Aorta (tissue), 5 donors: ENCODE measurements at regions not wholly inside any gene's neighbourhood (a gene's known extent, or its start where the extent isn't known, plus 50 kb on each side); places are given as distances from the start of the nearest gene placed in this dataset.

Experiments
- ATAC-seq: fragments of 200-7000 bp; cut with Tn5 transposase; one replicate; pipeline ENCODE4 v1.9.1; 2022; ENCODE audit warnings: moderate library complexity; ENCODE audit not compliant: low FRiP score
- DNase-seq, 2 donors: peaks; one replicate each; pipeline ENCODE4 v3.0.0-alpha.2; 2020
- H3K27ac ChIP-seq, 2 donors: one replicate each; pipeline ENCODE4 v1.5.1; 2013; ENCODE audit warnings: low read length in 2 of 2, mild to moderate bottlenecking in 2 of 2, moderate library complexity in 2 of 2, control low read depth in 1 of 2, inconsistent platforms in 1 of 2, low read depth in 1 of 2
- H3K27me3 ChIP-seq, 2 donors: one replicate each; pipeline ENCODE4 v1.6.1; 2013; ENCODE audit warnings: control low read depth in 1 of 2, low read length in 1 of 2, mild to moderate bottlenecking in 1 of 2, moderate library complexity in 1 of 2; ENCODE audit not compliant: insufficient read depth in 2 of 2, control insufficient read depth in 1 of 2
- H3K36me3 ChIP-seq, 2 donors: one replicate each; pipeline ENCODE4 v1.6.1; 2013; ENCODE audit warnings: control low read depth in 1 of 2, low read length in 1 of 2, mild to moderate bottlenecking in 1 of 2; ENCODE audit not compliant: insufficient read depth in 2 of 2, control insufficient read depth in 1 of 2
- H3K4me1 ChIP-seq, 2 donors: one replicate each; pipeline ENCODE4 v1.6.1; 2013; ENCODE audit warnings: low read length in 2 of 2, control low read depth in 1 of 2, mild to moderate bottlenecking in 1 of 2, moderate library complexity in 1 of 2; ENCODE audit not compliant: insufficient read depth in 2 of 2, control insufficient read depth in 1 of 2
- H3K4me3 ChIP-seq, 2 donors: one replicate each; pipeline ENCODE4 v1.5.1; 2013; ENCODE audit warnings: low read length in 2 of 2, control low read depth in 1 of 2, mild to moderate bottlenecking in 1 of 2
- H3K9me3 ChIP-seq: one replicate; pipeline ENCODE4 v1.6.1; 2013; ENCODE audit warnings: mild to moderate bottlenecking, low read length; ENCODE audit not compliant: control insufficient read depth
- WGBS, 2 donors: extraction: QIAGEN DNeasy Blood & Tissue Kit; methylation state at CpG; one replicate each; pipeline ENCODE4 v1.1.7; 2013; 5-methylcytosine and 5-hydroxymethylcytosine counted together
- intact Hi-C, 2 donors: fragments of 100-400 bp; cut with DNase I; formaldehyde crosslinking; loops; one replicate each; pipeline versions ENCODE4 v1.14.2 to v1.15.0; 2022
- donor health status: healthy with polysubstance abuse.
- donor health status: Bipolar disorder and iron deficiency.
- donor health status: DM: no; HTN: no; CAD: no.
- donor health status: DM: no; HTN: no; CAD: no.
- donor health status: DM: yes; HTN: yes; CAD: no.

DNA sequence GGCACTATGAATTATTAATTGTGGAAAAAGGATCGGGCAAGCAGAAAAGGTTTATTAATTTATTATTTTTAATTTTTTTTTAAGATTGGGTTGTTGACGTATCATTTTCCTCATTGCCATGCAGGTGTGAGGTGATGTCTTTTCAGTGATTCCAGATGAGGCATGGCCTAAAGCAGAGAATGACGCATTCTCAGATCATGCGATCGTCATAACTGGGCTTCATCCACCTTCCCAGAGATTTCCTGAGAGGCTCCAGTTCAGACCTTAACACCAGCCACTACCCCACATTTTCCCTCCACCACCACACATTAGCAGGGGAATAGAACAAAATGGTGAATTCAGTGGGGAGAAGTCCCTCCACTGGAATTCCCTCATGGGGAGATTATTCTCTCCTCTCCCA is 518.4 kb upstream of the SPHKAP start:
- intact Hi-C loops, result no loop called here
- DNase-seq (no peak), ATAC-seq (no peak)
- Histone ChIP-seq H3K4me3 (no peak overlapping the region), H3K27ac (no peak overlapping the region), H3K9me3 (no peaks in the 10 kb centered on the region), H3K4me1 (no peaks in the 10 kb centered on the region), H3K27me3 (no peaks in the 10 kb centered on the region), H3K36me3 (no peaks in the 10 kb centered on the region)
- 93 to 94% methylated on average over 5 of the region's 5 CpGs for WGBS, 2 donors

DNA sequence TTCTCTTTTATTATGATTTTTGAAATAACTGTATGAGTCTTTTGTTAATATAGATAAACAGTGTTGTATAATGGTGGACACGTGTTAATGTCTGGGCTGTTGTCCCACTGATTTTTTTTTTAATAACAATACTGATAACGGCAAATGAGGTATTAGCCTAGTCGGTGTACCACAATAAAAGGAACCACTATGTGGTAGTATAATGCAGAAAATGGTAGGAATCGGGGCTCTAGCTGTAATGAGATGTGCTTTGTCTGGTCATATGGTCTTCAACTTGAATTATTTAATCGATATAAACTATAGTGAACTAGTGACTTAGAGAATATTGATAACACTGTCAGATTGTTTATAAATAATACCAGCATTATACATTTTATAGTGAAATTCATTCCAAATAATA is 517.9 kb upstream of the SPHKAP start:
- peak; percentile 59 for ATAC-seq
- Histone ChIP-seq H3K4me1 (no peaks in the 10 kb centered on the region), H3K36me3 (no peaks in the 10 kb centered on the region), H3K27ac (no peak overlapping the region), H3K4me3 (no peak overlapping the region), H3K27me3 (no peaks in the 10 kb centered on the region), H3K9me3 (no peaks in the 10 kb centered on the region)
- 19 to 22% methylated on average over 5 of the region's 5 CpGs for WGBS, 2 donors
- no peak for DNase-seq
- intact Hi-C loops, result no loop called here

DNA sequence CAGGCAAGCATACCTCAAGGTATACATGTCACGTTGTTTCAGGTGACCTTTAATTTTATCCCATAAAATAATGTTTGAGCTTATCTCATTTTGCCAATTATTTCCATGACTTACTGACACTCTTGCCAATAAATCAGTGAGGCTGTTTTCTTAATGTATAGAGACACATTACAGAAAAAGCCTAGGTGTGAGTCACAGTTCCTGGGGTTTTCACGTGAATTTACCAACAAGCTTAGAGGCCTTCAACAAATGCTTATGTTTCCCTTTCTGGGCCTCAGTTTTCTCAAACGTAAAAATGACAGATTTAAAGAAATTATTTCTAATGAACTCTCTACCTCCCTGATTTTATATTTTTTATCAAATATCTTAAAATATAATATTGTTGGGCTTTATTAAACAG is 517.5 kb upstream of the SPHKAP start:
- no peaks in the 10 kb centered on the region for H3K36me3 ChIP-seq
- WGBS, 2 donors, result 73 to 74% methylated on average over 3 of the region's 3 CpGs

DNA sequence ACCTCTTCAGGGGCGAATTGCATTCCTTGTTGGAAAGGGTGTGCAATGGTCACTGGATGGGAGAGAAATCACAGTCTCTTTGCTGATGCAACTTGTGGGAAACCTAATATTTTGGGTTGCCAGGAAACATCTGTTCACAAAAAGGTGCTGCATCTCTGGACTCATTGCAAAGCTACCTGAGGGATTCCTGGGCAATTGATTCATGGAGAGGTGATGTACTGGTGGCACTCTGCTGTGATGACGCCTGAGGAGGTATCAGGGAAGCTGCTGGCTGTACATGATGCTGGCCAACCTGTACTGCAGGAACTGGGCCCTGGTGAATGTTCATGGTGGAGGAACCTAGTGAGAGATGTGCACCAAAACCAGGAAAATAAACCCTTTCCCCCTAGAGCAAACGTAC is 516.0 kb upstream of the SPHKAP start:
- 84 to 97% methylated on average over 3 of the region's 3 CpGs for WGBS, 2 donors
- H3K36me3 ChIP-seq, result no peaks in the 10 kb centered on the region
- no peak for ATAC-seq
- H3K4me1 ChIP-seq, result no peaks in the 10 kb centered on the region
- H3K9me3 ChIP-seq, result no peaks in the 10 kb centered on the region
- intact Hi-C loops, result no loop called here
- DNase-seq, result no peak
- no peaks in the 10 kb centered on the region for H3K27me3 ChIP-seq
- no peak overlapping the region for H3K4me3 ChIP-seq
- no peak overlapping the region for H3K27ac ChIP-seq

More for the DNA sequence above, 517.5 kb upstream of the SPHKAP start:
- H3K4me1 ChIP-seq, result no peaks in the 10 kb centered on the region
- H3K27ac ChIP-seq, result no peak overlapping the region
- H3K27me3 ChIP-seq, result no peaks in the 10 kb centered on the region
- no peaks in the 10 kb centered on the region for H3K9me3 ChIP-seq
- ATAC-seq, result no peak
- H3K4me3 ChIP-seq, result no peak overlapping the region
- intact Hi-C loops, result no loop called here
- DNase-seq, result no peak

DNA sequence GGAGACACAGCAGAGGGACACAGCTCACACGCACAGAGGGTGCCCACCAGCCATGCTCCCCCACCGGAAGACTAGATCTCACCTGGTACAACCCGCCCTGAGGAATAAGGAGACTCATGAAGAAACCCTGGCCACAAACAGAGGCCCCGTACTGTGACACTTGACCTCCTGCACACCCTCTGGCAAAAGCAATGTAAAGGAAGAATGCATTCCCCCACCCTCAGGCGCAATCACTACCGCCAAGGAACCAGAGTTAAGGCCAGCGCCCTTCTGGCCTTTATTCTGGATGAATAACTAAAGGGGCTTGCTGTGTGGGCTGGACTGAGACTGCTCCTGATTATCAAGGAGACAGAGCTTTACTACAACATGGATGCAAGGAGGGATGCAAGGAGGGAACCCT is 509.2 kb upstream of the SPHKAP start:
- intact Hi-C loops, result no loop called here

DNA sequence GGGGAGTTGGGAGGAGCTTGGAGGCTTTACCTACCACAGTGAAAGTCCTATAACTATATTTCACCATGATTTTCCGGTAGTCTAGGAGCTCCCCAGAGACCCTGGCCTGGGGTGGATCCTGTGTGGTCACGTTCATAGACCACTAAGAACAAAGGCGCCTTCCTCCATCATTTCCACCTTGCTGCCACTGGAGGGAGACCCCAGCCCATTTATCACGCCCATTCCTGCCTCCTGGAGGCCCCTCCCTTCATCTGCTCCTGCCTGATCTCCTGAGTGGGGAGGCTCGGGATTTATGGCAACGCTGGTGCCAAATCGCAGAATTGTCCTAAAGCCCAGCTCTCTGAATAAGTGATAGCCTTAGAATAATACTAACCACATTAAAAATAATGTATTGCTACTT is 507.6 kb upstream of the SPHKAP start:
- Histone ChIP-seq H3K4me3 (no peak overlapping the region), H3K9me3 (no peaks in the 10 kb centered on the region), H3K27ac (no peak overlapping the region), H3K4me1 (no peaks in the 10 kb centered on the region), H3K27me3 (no peaks in the 10 kb centered on the region), H3K36me3 (no peaks in the 10 kb centered on the region)
- DNase-seq, result no peak
- WGBS, 2 donors, result 16 to 26% methylated on average over 7 of the region's 7 CpGs
- ATAC-seq, result no peak
- intact Hi-C loops, result loop anchor here (10.0 kb wide), 2 partner anchors 586 to 896 kb away; partner anchors contain the start of gene PID1 (in 1 of the 2)

More for the DNA sequence above, 509.2 kb upstream of the SPHKAP start:
- Histone ChIP-seq H3K27me3 (no peaks in the 10 kb centered on the region), H3K4me1 (no peaks in the 10 kb centered on the region), H3K9me3 (no peaks in the 10 kb centered on the region), H3K4me3 (no peak overlapping the region), H3K36me3 (no peaks in the 10 kb centered on the region), H3K27ac (no peak overlapping the region)
- DNase-seq, result no peak
- ATAC-seq, result no peak
- 89 to 94% methylated on average over 7 of the region's 7 CpGs for WGBS, 2 donors

DNA sequence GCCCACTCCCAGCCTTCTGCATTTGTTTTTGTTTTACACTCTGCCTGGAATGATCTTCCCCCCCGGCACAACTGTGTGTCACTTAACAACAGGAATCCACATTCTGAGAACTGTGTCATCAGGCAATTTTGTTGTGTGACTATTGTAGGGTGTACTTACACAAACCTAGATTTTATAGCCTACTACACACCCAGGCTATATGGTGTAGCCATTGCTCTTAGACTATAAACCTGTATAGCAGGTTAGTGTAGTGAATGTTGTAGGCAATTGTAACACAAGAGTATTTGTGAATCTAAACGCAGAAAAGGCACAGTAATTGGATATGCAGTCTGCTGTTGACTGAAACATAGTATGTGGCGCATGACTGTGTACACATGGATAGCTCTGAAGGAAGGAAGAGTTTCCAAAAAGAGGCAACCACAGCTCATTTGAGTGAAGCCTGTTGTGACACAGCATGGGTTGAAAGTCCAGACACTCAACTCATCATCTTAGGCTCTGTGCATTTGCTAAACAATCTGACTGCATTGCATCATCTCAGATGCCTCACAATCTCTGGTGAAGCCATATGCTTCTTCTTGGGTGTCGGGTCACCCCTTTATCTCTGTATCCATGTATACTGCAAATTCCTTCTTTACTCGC is 506.6 kb upstream of the SPHKAP start:
- Histone ChIP-seq H3K36me3 (no peaks in the 10 kb centered on the region), H3K27me3 (no peaks in the 10 kb centered on the region), H3K4me3 (no peak overlapping the region), H3K4me1 (no peaks in the 10 kb centered on the region), H3K27ac (no peak overlapping the region), H3K9me3 (no peaks in the 10 kb centered on the region)
- ATAC-seq, result no peak
- WGBS, 2 donors, result 87 to 89% methylated on average over 5 of the region's 5 CpGs
- DNase-seq, result no peak
- intact Hi-C loops, result loop anchor here (10.0 kb wide), 2 partner anchors 587 to 897 kb away; partner anchors contain the start of gene PID1 (in 1 of the 2)

DNA sequence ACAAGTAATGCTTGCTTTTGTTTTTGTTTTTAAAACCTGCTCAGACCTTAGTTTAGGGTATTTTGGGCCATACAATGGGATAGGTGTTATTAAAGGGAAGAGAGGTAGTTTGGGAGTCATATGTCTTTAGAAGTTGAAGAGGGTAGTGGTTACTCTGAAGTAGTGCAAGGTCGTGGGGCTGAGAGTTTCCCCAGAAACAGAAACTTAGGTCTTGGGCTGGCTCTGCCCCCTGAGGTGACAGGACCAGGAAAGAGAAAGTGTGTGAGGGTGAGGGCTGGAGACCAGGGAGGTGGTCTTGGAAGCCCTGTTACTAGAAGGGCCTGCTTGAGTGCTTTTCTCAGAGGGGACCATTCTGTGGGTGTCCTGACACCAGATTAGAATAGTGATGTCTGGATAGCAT is 500.5 kb upstream of the SPHKAP start:
- H3K27ac ChIP-seq, result no peak overlapping the region
- intact Hi-C loops, result loop anchor here (5.0 to 10.0 kb wide), 3 partner anchors 590 to 903 kb away; partner anchors contain the start of gene PID1 (in 2 of the 2)
- no peak for ATAC-seq
- H3K9me3 ChIP-seq, result no peaks in the 10 kb centered on the region
- DNase-seq, result no peak
- 75 to 84% methylated on average over 1 of the region's 1 CpG for WGBS, 2 donors
- H3K4me1 ChIP-seq, result peaks cover 0 to 2% of the 10 kb centered on the region in 2 donors
- no peaks in the 10 kb centered on the region for H3K36me3 ChIP-seq
- no peak overlapping the region for H3K4me3 ChIP-seq
- H3K27me3 ChIP-seq, result no peaks in the 10 kb centered on the region

DNA sequence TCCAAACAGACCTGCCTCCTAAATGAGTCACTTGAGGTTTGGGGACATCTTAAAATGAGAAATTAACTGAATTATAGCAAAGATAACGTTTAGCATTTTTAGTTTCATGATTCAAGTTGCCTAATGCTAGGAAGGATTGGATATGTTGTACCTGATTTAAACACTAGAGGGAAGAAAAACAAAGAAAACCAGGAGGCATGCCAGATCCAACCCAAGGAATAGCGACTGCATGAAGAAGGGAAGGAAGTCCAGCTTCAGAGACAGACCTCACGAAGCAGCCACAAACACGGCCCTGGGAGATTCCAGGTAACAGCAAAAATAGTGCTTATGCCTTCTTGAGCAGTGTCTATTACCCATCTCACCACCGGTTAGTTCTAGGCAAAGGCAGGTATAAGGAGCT is 499.9 kb upstream of the SPHKAP start:
- Histone ChIP-seq H3K27me3 (no peaks in the 10 kb centered on the region), H3K36me3 (no peaks in the 10 kb centered on the region), H3K9me3 (no peaks in the 10 kb centered on the region), H3K4me1 (peaks cover 0 to 2% of the 10 kb centered on the region in 2 donors), H3K4me3 (no peak overlapping the region), H3K27ac (no peak overlapping the region)
- intact Hi-C loops, result loop anchor here (5.0 to 10.0 kb wide), 3 partner anchors 591 to 903 kb away; partner anchors contain the start of gene PID1 (in 2 of the 2)
- ATAC-seq, result peak; percentile 72
- DNase-seq, result no peak
- WGBS, 2 donors, result 17 to 28% methylated on average over 5 of the region's 5 CpGs
